Thyroid gland (tissue), 4 donors: ENCODE measurements at regions not wholly inside any gene's neighbourhood (a gene's known extent, or its start where the extent isn't known, plus 50 kb on each side); places are given as distances from the start of the nearest gene placed in this dataset.

Source experiments
- CTCF ChIP-seq, 6 experiments: fragments of 200-600 bp in 3 of 6; fragments of 450-650 bp in 3 of 6; sonication (generic) in 3 of 6; IDR thresholded peaks; one replicate each; pipeline ENCODE4 v1.5.1; 2016 to 2019; ENCODE audit warnings: antibody characterized with exemption in 6 of 6, mild to moderate bottlenecking in 2 of 6, inconsistent platforms in 1 of 6, moderate library complexity in 1 of 6
- POLR2A ChIP-seq, 2 donors: fragments of 450-650 bp; IDR thresholded peaks; one replicate each; pipeline ENCODE4 v1.6.1; 2017; ENCODE audit warnings: antibody characterized with exemption in 2 of 2, mild to moderate bottlenecking in 2 of 2, moderate library complexity in 1 of 2

DNA sequence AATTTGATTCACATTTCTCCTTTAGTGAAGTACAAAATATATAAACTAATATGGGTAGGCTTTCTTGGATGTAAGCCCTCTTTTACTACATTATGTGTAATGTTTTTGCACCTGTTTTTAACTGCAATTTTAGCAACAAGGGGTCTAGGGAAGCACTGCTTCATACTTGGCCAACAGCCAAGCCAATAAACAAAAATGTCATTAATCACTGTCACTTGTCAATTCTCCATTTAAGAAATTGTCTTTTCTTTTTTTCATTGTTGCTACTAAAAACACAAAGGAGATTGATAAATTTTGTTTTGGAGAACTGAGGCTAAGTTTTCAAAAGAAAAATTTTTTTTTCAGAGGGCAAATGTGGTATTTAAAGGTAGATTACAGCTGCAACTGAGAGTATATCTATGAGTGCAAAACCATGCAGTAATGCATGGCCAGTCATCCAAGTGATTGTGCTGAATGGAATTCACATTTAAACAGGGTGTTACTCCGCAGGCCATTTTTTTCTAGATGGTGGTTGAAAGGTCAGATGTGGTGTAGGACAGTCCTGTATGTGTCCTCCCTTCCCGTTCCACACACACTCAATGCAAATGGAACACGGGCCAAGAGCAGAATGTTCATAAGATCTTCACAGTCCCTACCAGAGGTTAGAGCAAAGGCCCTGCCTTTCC is 503.0 kb upstream of the LMO3 start:
- TF ChIP-seq CTCF (IDR thresholded peaks at IDR 0.05): no peak
- TF ChIP-seq POLR2A (IDR thresholded peaks at IDR 0.05): no peak
